ENCODE measurements at regions not wholly inside any gene's neighbourhood (a gene's known extent, or its start where the extent isn't known, plus 50 kb on each side); places are given as distances from the start of the nearest gene placed in this dataset.

DNA sequence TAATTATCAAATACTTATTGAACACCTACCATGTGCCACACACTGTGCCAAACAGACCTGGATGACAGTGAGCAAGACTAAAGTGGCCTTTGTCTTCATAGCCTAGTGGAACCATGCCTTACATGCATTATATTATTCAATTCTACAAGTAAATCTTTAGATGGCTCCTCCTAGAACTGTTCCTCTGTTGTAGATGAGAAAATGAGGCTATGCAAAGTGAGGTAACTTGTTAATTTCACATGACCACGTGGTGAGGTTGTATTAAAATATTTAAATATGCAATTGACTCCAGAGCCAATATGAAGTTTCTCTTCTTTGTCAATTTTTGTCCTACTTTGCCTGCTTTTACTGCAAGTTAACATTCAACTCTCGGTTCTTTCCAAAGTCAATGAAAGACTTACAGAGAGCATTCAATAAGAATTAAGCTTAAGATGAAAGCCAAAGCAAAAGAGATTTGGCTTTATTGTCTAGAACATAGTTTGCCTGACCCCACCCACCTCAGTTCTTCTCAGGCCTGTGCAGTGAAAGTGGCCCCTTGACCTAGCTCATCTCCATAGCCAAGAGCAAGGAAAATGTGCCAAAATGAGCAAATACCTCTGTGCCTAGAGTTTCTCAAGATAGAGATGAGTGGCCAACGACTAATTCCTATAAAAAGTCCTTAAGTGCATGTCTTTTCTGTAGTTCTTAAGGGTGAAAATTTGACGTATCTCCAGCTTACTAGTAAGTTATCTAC, 263.2 kb upstream of the NFIA start:
- TF ChIP-seq, protein P1, sequence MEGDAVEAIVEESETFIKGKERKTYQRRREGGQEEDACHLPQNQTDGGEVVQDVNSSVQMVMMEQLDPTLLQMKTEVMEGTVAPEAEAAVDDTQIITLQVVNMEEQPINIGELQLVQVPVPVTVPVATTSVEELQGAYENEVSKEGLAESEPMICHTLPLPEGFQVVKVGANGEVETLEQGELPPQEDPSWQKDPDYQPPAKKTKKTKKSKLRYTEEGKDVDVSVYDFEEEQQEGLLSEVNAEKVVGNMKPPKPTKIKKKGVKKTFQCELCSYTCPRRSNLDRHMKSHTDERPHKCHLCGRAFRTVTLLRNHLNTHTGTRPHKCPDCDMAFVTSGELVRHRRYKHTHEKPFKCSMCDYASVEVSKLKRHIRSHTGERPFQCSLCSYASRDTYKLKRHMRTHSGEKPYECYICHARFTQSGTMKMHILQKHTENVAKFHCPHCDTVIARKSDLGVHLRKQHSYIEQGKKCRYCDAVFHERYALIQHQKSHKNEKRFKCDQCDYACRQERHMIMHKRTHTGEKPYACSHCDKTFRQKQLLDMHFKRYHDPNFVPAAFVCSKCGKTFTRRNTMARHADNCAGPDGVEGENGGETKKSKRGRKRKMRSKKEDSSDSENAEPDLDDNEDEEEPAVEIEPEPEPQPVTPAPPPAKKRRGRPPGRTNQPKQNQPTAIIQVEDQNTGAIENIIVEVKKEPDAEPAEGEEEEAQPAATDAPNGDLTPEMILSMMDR (IDR thresholded peaks at IDR 0.05), result no peak
- no peak for TF ChIP-seq POLR2A (IDR thresholded peaks at IDR 0.05)
- intact Hi-C loops (cut with DNase I; ENCODE audit: low total_unique reads), result no loop called here
- no peak for DNase-seq (ENCODE audit: low spot score in 2 of 2)
- 74 to 75% methylated on average over 4 of the region's 4 CpGs for WGBS, 2 donors
- no peak overlapping the region for H3K4me3 ChIP-seq (ENCODE audit: low read depth, poor library complexity, severe bottlenecking)

DNA sequence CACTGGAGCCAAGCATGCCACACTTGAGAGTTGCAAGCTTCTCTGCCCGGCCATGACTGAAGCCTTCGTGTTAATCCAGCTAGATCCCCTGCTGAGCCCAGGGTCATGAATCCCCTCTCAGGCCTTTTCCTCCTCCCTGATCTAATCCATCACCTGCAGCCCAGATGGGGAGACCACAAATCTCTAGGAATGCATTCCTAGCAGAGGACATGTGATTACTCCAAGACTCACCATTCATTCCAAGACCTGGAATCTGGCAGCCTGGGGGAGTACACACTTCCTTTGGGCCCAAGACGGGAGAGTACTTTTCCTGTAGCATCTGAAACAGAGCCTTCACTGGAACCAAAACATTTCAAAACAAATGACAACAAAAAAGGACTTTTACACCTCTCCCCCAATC, 269.3 kb upstream of the NFIA start:
- TF ChIP-seq, protein P1 (IDR thresholded peaks at IDR 0.05), result no peak
- no peak for TF ChIP-seq POLR2A (IDR thresholded peaks at IDR 0.05)
- WGBS, 2 donors, result 79 to 80% methylated on average over 3 of the region's 3 CpGs
- no peak for DNase-seq (ENCODE audit: low spot score in 2 of 2)
- intact Hi-C loops (cut with DNase I; ENCODE audit: low total_unique reads), result no loop called here
- no peak overlapping the region for H3K4me3 ChIP-seq (ENCODE audit: low read depth, poor library complexity, severe bottlenecking)

DNA sequence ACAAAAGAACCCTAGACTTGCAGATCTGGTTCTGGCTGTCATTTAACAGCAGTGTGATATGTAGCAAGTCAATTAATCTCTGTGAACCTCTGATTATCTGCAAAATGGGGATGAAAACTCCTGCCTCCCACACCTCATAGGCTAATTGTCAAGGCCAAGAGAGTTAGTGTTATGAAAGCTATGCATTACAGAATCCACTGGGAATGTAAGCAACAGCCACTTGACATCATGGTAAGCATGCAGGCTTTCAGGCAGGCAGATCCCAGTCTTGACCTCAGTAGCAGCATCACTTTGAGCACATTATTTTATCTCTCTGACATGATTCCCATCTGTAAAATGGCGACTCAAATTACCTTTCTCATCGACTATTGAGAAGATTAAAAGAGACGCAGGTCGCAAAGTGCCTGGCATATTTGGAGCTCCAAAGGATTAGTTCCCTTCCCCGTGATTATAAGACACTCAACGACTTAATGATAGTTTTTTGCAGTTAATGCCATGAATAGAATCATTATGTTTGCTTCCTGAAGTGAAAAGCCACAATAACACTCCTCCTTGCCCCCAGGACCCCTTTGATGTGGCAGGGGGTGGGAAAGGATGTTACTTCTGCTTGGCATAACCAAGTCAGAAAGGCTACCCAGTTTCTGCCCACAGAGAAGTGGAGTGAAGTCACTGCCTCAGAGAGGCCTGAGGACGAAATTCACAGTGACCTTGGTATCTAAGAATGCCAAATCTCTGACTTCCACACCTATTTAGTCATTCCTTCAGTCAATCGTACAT, 273.0 kb upstream of the NFIA start:
- no peak for DNase-seq (ENCODE audit: low spot score in 2 of 2)
- no peak overlapping the region for H3K4me3 ChIP-seq (ENCODE audit: low read depth, poor library complexity, severe bottlenecking)
- intact Hi-C loops (cut with DNase I; ENCODE audit: low total_unique reads), result no loop called here
- WGBS, 2 donors, result 60 to 73% methylated on average over 8 of the region's 8 CpGs
- no peak for TF ChIP-seq POLR2A (IDR thresholded peaks at IDR 0.05)
- TF ChIP-seq, protein P1 (IDR thresholded peaks at IDR 0.05), result no peak

DNA sequence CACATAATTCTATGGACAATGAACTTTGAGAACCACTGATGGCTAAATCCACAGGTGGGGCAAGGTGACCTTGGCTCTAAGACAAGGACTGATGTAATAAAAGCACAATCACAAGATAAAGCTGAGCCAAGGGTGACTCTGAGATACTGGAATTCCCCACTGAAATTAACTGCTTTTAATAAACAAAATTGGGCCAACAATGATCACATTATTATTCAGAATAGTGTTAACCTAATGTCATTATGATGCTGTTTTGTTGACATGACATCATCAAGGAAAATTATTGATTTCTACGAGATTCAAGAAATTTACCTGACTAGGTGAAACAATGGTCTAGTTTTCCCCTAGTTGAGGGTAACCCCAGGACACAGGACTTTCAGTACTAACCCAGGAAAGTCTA, 273.7 kb upstream of the NFIA start:
- intact Hi-C loops (cut with DNase I; ENCODE audit: low total_unique reads), result no loop called here
- no peak for TF ChIP-seq POLR2A (IDR thresholded peaks at IDR 0.05)
- TF ChIP-seq, protein P1 (IDR thresholded peaks at IDR 0.05), result no peak
- H3K4me3 ChIP-seq (ENCODE audit: low read depth, poor library complexity, severe bottlenecking), result no peak overlapping the region
- no peak for DNase-seq (ENCODE audit: low spot score in 2 of 2)
- 75 to 83% methylated on average over 1 of the region's 1 CpG for WGBS, 2 donors

DNA sequence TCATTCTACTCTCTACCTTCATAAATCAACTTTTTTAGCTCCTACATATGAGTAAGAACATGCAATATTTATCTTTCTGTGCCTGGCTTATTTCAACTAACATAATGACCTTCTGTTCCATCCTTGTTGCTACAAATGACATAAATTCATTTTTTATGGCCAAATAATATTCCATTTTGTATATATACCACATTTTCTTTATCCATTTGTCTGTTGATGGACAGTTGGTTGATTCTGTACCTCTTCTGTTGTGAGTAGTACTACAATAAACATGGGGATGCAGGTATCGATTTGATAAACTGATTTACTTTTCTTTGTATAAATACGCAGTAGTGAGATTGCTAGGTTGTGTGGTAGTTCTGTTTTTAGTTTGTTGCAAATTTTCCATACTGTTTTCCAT, 279.5 kb upstream of the NFIA start:
- intact Hi-C loops (cut with DNase I; ENCODE audit: low total_unique reads), result no loop called here
- WGBS, 2 donors, result 100% methylated on average over 2 of the region's 2 CpGs
- no peak for TF ChIP-seq POLR2A (IDR thresholded peaks at IDR 0.05)
- TF ChIP-seq, protein P1 (IDR thresholded peaks at IDR 0.05), result no peak
- H3K4me3 ChIP-seq (ENCODE audit: low read depth, poor library complexity, severe bottlenecking), result no peak overlapping the region
- no peak for DNase-seq (ENCODE audit: low spot score in 2 of 2)

Data from lower leg skin (tissue), 4 donors.